HCT116 (cell line): ENCODE measurements at regions not wholly inside any gene's neighbourhood (a gene's known extent, or its start where the extent isn't known, plus 50 kb on each side); places are given as distances from the start of the nearest gene placed in this dataset.

Source experiments
- ATAC-seq: fragments of 200-7000 bp; cut with Tn5 transposase; 2 replicates; pipeline ENCODE4 v1.9.1; 2020; ENCODE audit warnings: mild to moderate bottlenecking, moderate library complexity
- BruUV-seq: library from RNA; stranded (reverse); fragments of 400-500 nt; replicated peaks from 2 replicates; lab custom pipeline; 2021; lab: Mats Ljungman, UMichigan
- CTCF ChIA-PET: fragments of 300-600 bp; sonication (Branson Sonifier 250); formaldehyde crosslinking; loops from one replicate; lab custom pipeline; 2021; ENCODE audit warnings: antibody characterized with exemption; lab: Charles Lee
- POLR2A ChIA-PET: fragments of 300-600, 350-600 bp; sonication (Branson Sonifier 250); formaldehyde crosslinking; loops from one replicate; lab custom pipeline; 2021; ENCODE audit warnings: antibody characterized with exemption; lab: Charles Lee
- RAD21 ChIA-PET, 2 experiments: fragments of 300-600 bp; sonication (Branson Sonifier 250); formaldehyde crosslinking; loops; one replicate each; lab custom pipeline; 2023; ENCODE audit warnings: low total read pairs in 2 of 2; ENCODE audit not compliant: uncharacterized antibody in 2 of 2, unreplicated experiment in 2 of 2, low non-redundant PET in 1 of 2; lab: Charles Lee
- DNase-seq: peaks from one replicate; pipeline ENCODE4 v3.0.0-alpha.2; 2010; ENCODE audit warnings: low read depth, low spot score
- H2AFZ ChIP-seq: fragments of 200-600 bp; shearing (Covaris generic), sonication (generic); 2 replicates; pipeline ENCODE4 v1.6.1; 2017; ENCODE audit warnings: low read depth, mixed run types, mixed read lengths, antibody characterized with exemption, low read length; ENCODE audit not compliant: poor library complexity, severe bottlenecking
- H3K27ac ChIP-seq: 2 replicates; pipeline ENCODE4 v1.5.1; 2012; ENCODE audit warnings: low read depth, low read length
- H3K27me3 ChIP-seq: fragments of 200-600 bp; sonication (generic); 2 replicates; pipeline ENCODE4 v1.6.1; 2016; ENCODE audit warnings: mixed run types, low read length, mixed read lengths; ENCODE audit not compliant: insufficient read depth
- H3K36me3 ChIP-seq, 2 experiments: fragments of 200-500 bp in 1 of 2; fragments of 200-600 bp in 1 of 2; sonication (Bioruptor generic) in 1 of 2; sonication (generic) in 1 of 2; 2 replicates each; pipeline versions ENCODE4 v1.5.1 to v1.6.1; 2014 to 2016; ENCODE audit warnings: low read length in 2 of 2, inconsistent platforms in 1 of 2, mixed read lengths in 1 of 2, mixed run types in 1 of 2; ENCODE audit not compliant: insufficient read depth in 2 of 2, control insufficient read depth in 1 of 2
- H3K4me1 ChIP-seq, 2 experiments: fragments of 200-600 bp in 1 of 2; sonication (generic) in 1 of 2; 2 replicates each; pipeline versions ENCODE4 v1.5.1 to v1.6.1; 2012 to 2017; ENCODE audit warnings: low read length in 2 of 2, inconsistent platforms in 1 of 2, mild to moderate bottlenecking in 1 of 2, mixed read lengths in 1 of 2, mixed run types in 1 of 2, moderate library complexity in 1 of 2; ENCODE audit not compliant: insufficient read depth in 2 of 2, control insufficient read depth in 1 of 2
- H3K4me2 ChIP-seq: fragments of 200-600 bp; sonication (generic); 2 replicates; pipeline ENCODE4 v1.6.1; 2017; ENCODE audit warnings: mixed run types, low read length, mixed read lengths
- H3K4me3 ChIP-seq, 2 experiments: fragments of 200-600 bp in 1 of 2; sonication (generic) in 1 of 2; replicated peaks in 1 of 2; 2 replicates each; pipeline ENCODE4 v1.5.1; 2011 to 2016; ENCODE audit warnings: low read length in 2 of 2, control low read depth in 1 of 2, low read depth in 1 of 2, mild to moderate bottlenecking in 1 of 2, mixed read lengths in 1 of 2, mixed run types in 1 of 2
- H3K79me2 ChIP-seq: fragments of 200-600 bp; sonication (generic); 2 replicates; pipeline ENCODE4 v1.6.1; 2017; ENCODE audit warnings: mild to moderate bottlenecking, mixed run types, low read length, moderate library complexity, mixed read lengths; ENCODE audit not compliant: insufficient read depth
- H3K9ac ChIP-seq: fragments of 200-600 bp; sonication (generic); 2 replicates; pipeline ENCODE4 v1.6.1; 2016; ENCODE audit warnings: low read length, mixed read lengths
- H3K9me2 ChIP-seq: fragments of 200-600 bp; sonication (generic), shearing (Covaris generic); 2 replicates; pipeline ENCODE4 v1.6.1; 2017; ENCODE audit warnings: mixed run types, mild to moderate bottlenecking, moderate library complexity; ENCODE audit not compliant: insufficient read depth
- H3K9me3 ChIP-seq, 2 experiments: fragments of 200-500 bp in 1 of 2; fragments of 200-600 bp in 1 of 2; sonication (Bioruptor generic) in 1 of 2; sonication (generic) in 1 of 2; 2 replicates each; pipeline ENCODE4 v1.6.1; 2014 to 2017; ENCODE audit warnings: low read length in 2 of 2, mixed read lengths in 2 of 2, inconsistent platforms in 1 of 2, low read depth in 1 of 2, mild to moderate bottlenecking in 1 of 2, mixed run types in 1 of 2, moderate library complexity in 1 of 2; ENCODE audit not compliant: control insufficient read depth in 1 of 2, insufficient read depth in 1 of 2
- H4K20me1 ChIP-seq: fragments of 200-600 bp; sonication (generic), shearing (Covaris generic); 2 replicates; pipeline ENCODE4 v1.6.1; 2017; ENCODE audit warnings: mixed run types, mild to moderate bottlenecking, moderate library complexity; ENCODE audit not compliant: insufficient read depth
- CBX3 ChIP-seq: IDR thresholded peaks from 2 replicates; pipeline ENCODE4 v1.6.1; 2012; ENCODE audit warnings: low read depth
- CTCF ChIP-seq, 3 experiments: fragments of 200-600 bp in 1 of 3; sonication (generic) in 1 of 3; IDR thresholded peaks in 2 of 3; conservative IDR thresholded peaks in 1 of 3; 2 replicates each; pipeline ENCODE4 v1.5.1; 2012 to 2017; ENCODE audit warnings: low read depth in 2 of 3, low read length in 2 of 3, antibody characterized with exemption in 1 of 3, borderline replicate concordance in 1 of 3, control low read depth in 1 of 3, mild to moderate bottlenecking in 1 of 3, mixed read lengths in 1 of 3, mixed run types in 1 of 3, moderate library complexity in 1 of 3; ENCODE audit not compliant: insufficient read depth in 1 of 3
- EGR1 ChIP-seq: IDR thresholded peaks from 2 replicates; pipeline ENCODE4 v1.6.1; 2012; ENCODE audit warnings: low read depth
- ELF1 ChIP-seq: IDR thresholded peaks from 2 replicates; pipeline ENCODE4 v1.6.1; 2012; ENCODE audit warnings: low read depth, borderline replicate concordance
- EZH2 ChIP-seq: fragments of 200-600 bp; sonication (generic); IDR thresholded peaks from 2 replicates; pipeline ENCODE4 v1.6.1; 2017; ENCODE audit warnings: antibody characterized with exemption, mixed run types
- FOSL1 ChIP-seq: IDR thresholded peaks from 2 replicates; pipeline ENCODE4 v1.6.1; 2012; ENCODE audit warnings: low read depth
- JUND ChIP-seq: IDR thresholded peaks from 2 replicates; pipeline ENCODE4 v1.6.1; 2012
- POLR2A ChIP-seq: IDR thresholded peaks from 2 replicates; pipeline ENCODE4 v1.7.0; 2011; ENCODE audit warnings: borderline replicate concordance; ENCODE audit not compliant: insufficient read depth, insufficient read length; ENCODE audit errors: extremely low read depth
- POLR2AphosphoS5 ChIP-seq: IDR thresholded peaks from 2 replicates; pipeline ENCODE4 v1.6.1; 2011; ENCODE audit warnings: mild to moderate bottlenecking, low read depth, low read length, moderate library complexity
- RAD21 ChIP-seq: IDR thresholded peaks from 2 replicates; pipeline ENCODE4 v1.6.1; 2012; ENCODE audit warnings: low read depth, mild to moderate bottlenecking
- SIN3A ChIP-seq: IDR thresholded peaks from 2 replicates; pipeline ENCODE4 v1.6.1; 2012; ENCODE audit warnings: low read depth
- SP1 ChIP-seq: IDR thresholded peaks from 2 replicates; pipeline ENCODE4 v1.6.1; 2012; ENCODE audit warnings: low read depth
- SRF ChIP-seq: IDR thresholded peaks from 2 replicates; pipeline ENCODE4 v1.6.1; 2012; ENCODE audit warnings: low read depth
- TCF7L2 ChIP-seq: IDR thresholded peaks from 2 replicates; pipeline ENCODE4 v1.7.0; 2011; ENCODE audit warnings: borderline replicate concordance, inconsistent platforms; ENCODE audit not compliant: insufficient read depth, insufficient read length; ENCODE audit errors: extremely low read depth
- YY1 ChIP-seq: IDR thresholded peaks from 2 replicates; pipeline ENCODE4 v1.6.1; 2011; ENCODE audit warnings: low read length, low read depth, moderate library complexity, mild to moderate bottlenecking; ENCODE audit not compliant: insufficient replicate concordance; ENCODE audit errors: extremely low read depth
- ZFX ChIP-seq: fragments of 450-650 bp; IDR thresholded peaks from 2 replicates; pipeline ENCODE4 v1.6.1; 2017
- ZNF274 ChIP-seq: fragments of 200-500 bp; sonication (Bioruptor generic); IDR thresholded peaks from 2 replicates; pipeline ENCODE4 v1.6.1; 2014; ENCODE audit warnings: mild to moderate bottlenecking, low read depth, low read length, inconsistent platforms
- intact Hi-C: fragments of 100-400 bp; cut with micrococcal nuclease; formaldehyde crosslinking; loops from 2 replicates; pipeline ENCODE4 v1.10.0; 2022
- TF ChIP-seq, protein P1 (sequence below): IDR thresholded peaks from 2 replicates; pipeline ENCODE4 v1.6.1; 2012
- TF ChIP-seq, protein P2 (sequence below): IDR thresholded peaks from 2 replicates; pipeline ENCODE4 v1.6.1; 2012; ENCODE audit warnings: low read depth
- TF ChIP-seq, protein P3 (sequence below): IDR thresholded peaks from 2 replicates; pipeline ENCODE4 v1.6.1; 2011; ENCODE audit warnings: mild to moderate bottlenecking, low read length, moderate library complexity; ENCODE audit not compliant: insufficient replicate concordance; ENCODE audit errors: extremely low read depth

DNA sequence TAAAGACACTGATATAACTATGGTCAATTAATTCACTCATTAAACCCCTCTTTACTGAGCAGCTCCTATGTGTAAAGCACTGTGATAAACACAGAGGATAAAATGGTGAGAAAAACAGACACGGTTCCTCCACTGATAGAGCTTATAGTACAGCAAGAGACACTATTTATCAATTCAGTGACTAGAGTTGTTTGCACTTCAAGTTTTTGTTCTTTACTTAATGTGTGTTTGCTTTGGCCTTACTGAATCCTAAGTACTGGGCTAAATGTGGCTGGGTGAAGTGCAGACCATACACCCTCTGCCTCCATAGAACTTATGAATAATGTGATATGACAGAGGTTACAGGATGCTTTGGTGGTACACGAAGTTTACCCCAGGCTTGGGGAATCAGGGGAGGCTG, 80.1 kb upstream of the ITGA1 start:
- no peak for TF ChIP-seq SIN3A
- no peak for TF ChIP-seq TCF7L2
- TF ChIP-seq EGR1: no peak
- no peak for TF ChIP-seq POLR2A
- TF ChIP-seq, protein P1, sequence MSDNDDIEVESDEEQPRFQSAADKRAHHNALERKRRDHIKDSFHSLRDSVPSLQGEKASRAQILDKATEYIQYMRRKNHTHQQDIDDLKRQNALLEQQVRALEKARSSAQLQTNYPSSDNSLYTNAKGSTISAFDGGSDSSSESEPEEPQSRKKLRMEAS: no peak
- TF ChIP-seq, protein P2, sequence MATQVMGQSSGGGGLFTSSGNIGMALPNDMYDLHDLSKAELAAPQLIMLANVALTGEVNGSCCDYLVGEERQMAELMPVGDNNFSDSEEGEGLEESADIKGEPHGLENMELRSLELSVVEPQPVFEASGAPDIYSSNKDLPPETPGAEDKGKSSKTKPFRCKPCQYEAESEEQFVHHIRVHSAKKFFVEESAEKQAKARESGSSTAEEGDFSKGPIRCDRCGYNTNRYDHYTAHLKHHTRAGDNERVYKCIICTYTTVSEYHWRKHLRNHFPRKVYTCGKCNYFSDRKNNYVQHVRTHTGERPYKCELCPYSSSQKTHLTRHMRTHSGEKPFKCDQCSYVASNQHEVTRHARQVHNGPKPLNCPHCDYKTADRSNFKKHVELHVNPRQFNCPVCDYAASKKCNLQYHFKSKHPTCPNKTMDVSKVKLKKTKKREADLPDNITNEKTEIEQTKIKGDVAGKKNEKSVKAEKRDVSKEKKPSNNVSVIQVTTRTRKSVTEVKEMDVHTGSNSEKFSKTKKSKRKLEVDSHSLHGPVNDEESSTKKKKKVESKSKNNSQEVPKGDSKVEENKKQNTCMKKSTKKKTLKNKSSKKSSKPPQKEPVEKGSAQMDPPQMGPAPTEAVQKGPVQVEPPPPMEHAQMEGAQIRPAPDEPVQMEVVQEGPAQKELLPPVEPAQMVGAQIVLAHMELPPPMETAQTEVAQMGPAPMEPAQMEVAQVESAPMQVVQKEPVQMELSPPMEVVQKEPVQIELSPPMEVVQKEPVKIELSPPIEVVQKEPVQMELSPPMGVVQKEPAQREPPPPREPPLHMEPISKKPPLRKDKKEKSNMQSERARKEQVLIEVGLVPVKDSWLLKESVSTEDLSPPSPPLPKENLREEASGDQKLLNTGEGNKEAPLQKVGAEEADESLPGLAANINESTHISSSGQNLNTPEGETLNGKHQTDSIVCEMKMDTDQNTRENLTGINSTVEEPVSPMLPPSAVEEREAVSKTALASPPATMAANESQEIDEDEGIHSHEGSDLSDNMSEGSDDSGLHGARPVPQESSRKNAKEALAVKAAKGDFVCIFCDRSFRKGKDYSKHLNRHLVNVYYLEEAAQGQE: no peak
- TF ChIP-seq EZH2: no peak
- no peak for TF ChIP-seq YY1
- TF ChIP-seq CBX3: no peak
- TF ChIP-seq SP1: no peak
- TF ChIP-seq FOSL1: no peak
- no peak for TF ChIP-seq POLR2AphosphoS5
- TF ChIP-seq, protein P3, sequence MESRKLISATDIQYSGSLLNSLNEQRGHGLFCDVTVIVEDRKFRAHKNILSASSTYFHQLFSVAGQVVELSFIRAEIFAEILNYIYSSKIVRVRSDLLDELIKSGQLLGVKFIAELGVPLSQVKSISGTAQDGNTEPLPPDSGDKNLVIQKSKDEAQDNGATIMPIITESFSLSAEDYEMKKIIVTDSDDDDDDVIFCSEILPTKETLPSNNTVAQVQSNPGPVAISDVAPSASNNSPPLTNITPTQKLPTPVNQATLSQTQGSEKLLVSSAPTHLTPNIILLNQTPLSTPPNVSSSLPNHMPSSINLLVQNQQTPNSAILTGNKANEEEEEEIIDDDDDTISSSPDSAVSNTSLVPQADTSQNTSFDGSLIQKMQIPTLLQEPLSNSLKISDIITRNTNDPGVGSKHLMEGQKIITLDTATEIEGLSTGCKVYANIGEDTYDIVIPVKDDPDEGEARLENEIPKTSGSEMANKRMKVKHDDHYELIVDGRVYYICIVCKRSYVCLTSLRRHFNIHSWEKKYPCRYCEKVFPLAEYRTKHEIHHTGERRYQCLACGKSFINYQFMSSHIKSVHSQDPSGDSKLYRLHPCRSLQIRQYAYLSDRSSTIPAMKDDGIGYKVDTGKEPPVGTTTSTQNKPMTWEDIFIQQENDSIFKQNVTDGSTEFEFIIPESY: no peak
- no peak for TF ChIP-seq ZNF274
- TF ChIP-seq CTCF (IDR thresholded peaks at IDR 0.05 in 2 of 3, conservative IDR thresholded peaks at IDR 0.05 in 1 of 3; ENCODE audit: borderline replicate concordance in 1 of 3, insufficient read depth in 1 of 3, low read depth in 2 of 3, low read length in 2 of 3): no peak
- no peak for TF ChIP-seq SRF
- TF ChIP-seq ELF1: no peak
- no peak for TF ChIP-seq ZFX
- no peak for TF ChIP-seq RAD21
- TF ChIP-seq JUND: no peak
- H4K20me1 ChIP-seq: no peaks in the 10 kb centered on the region
- H3K9me2 ChIP-seq: no peaks in the 10 kb centered on the region
- no peak overlapping the region for H3K9ac ChIP-seq
- H3K4me1 ChIP-seq: no peaks in the 10 kb centered on the region; a peak in 1 of 4 replicates
- H3K4me2 ChIP-seq: no peak overlapping the region
- H2AFZ ChIP-seq: no peak overlapping the region
- no peaks in the 10 kb centered on the region for H3K36me3 ChIP-seq
- ChIA-PET POLR2A (no interaction called here), RAD21 (no interaction called here), CTCF (no interaction called here)
- BruUV-seq: no TSS peak
- intact Hi-C loops: no loop called here
- no peak for ATAC-seq
- no peak overlapping the region for H3K4me3 ChIP-seq
- DNase-seq: no peak
- H3K27ac ChIP-seq: no peak overlapping the region
- no peaks in the 10 kb centered on the region for H3K79me2 ChIP-seq
- H3K27me3 ChIP-seq: no peaks in the 10 kb centered on the region
- H3K9me3 ChIP-seq: no peaks in the 10 kb centered on the region
